ENCODE measurements at regions not wholly inside any gene's neighbourhood (a gene's known extent, or its start where the extent isn't known, plus 50 kb on each side); places are given as distances from the start of the nearest gene placed in this dataset.
A peak's percentile ranks its signal among the peaks of the same experiment; 100 is the strongest.

GRCh38 chr6:21855811-21856455 lies 262.4 kb downstream of the SOX4 start:
- Histone ChIP-seq H3K27ac (no peak overlapping the region), H3K4me3 (no peak overlapping the region), H3K27me3 (no peaks in the 10 kb centered on the region), H3K36me3 (replicated peaks in 1 of 2; ENCODE audit: insufficient read depth in 1 of 2, low read depth in 2 of 2) (no peaks in the 10 kb centered on the region), H3K9me3 (no peaks in the 10 kb centered on the region), H3K4me1 (no peaks in the 10 kb centered on the region)
- WGBS, 2 donors, result 75 to 89% methylated on average over 6 of the region's 6 CpGs
- intact Hi-C loops (cut with DNase I), result no loop called here
- ATAC-seq, result no peak
- peak in 1 of 4 donors; percentile 40 for DNase-seq
- TF ChIP-seq CTCF (IDR thresholded peaks at IDR 0.05), result no peak
- TF ChIP-seq POLR2A (IDR thresholded peaks at IDR 0.05), result no peak

- no peak overlapping the region for H3K27ac ChIP-seq
- ATAC-seq, result no peak
- no peak for TF ChIP-seq POLR2A (IDR thresholded peaks at IDR 0.05)
- TF ChIP-seq CTCF (IDR thresholded peaks at IDR 0.05), result no peak
Measured at GRCh38 chr6:21856456-21856825, 262.9 kb downstream of the SOX4 start.

GRCh38 chr6:21856844-21857243 lies 263.3 kb downstream of the SOX4 start:
- no peak for DNase-seq
- H3K27ac ChIP-seq, result no peak overlapping the region
- no peak for ATAC-seq
- H3K9me3 ChIP-seq, result no peaks in the 10 kb centered on the region
- intact Hi-C loops (cut with DNase I), result no loop called here
- H3K36me3 ChIP-seq (replicated peaks in 1 of 2; ENCODE audit: insufficient read depth in 1 of 2, low read depth in 2 of 2), result no peaks in the 10 kb centered on the region
- H3K4me3 ChIP-seq, result no peak overlapping the region
- H3K27me3 ChIP-seq, result no peaks in the 10 kb centered on the region
- no peak for TF ChIP-seq POLR2A (IDR thresholded peaks at IDR 0.05)
- TF ChIP-seq CTCF (IDR thresholded peaks at IDR 0.05), result no peak
- no peaks in the 10 kb centered on the region for H3K4me1 ChIP-seq
- 76 to 79% methylated on average over 3 of the region's 3 CpGs for WGBS, 2 donors

More at GRCh38 chr6:21856456-21856825, 262.9 kb downstream of the SOX4 start:
- no peak overlapping the region for H3K4me3 ChIP-seq
- no peaks in the 10 kb centered on the region for H3K4me1 ChIP-seq
- DNase-seq, result no peak
- H3K27me3 ChIP-seq, result no peaks in the 10 kb centered on the region
- no peaks in the 10 kb centered on the region for H3K36me3 ChIP-seq (replicated peaks in 1 of 2; ENCODE audit: insufficient read depth in 1 of 2, low read depth in 2 of 2)
- intact Hi-C loops (cut with DNase I), result no loop called here
- 0 to 58% methylated on average over 1 of the region's 1 CpG for WGBS, 2 donors
- H3K9me3 ChIP-seq, result no peaks in the 10 kb centered on the region

GRCh38 chr6:21858076-21858475 lies 264.5 kb downstream of the SOX4 start:
- Histone ChIP-seq H3K4me3 (no peak overlapping the region), H3K36me3 (replicated peaks in 1 of 2; ENCODE audit: insufficient read depth in 1 of 2, low read depth in 2 of 2) (no peaks in the 10 kb centered on the region), H3K4me1 (no peaks in the 10 kb centered on the region), H3K27ac (no peak overlapping the region), H3K27me3 (no peaks in the 10 kb centered on the region), H3K9me3 (no peaks in the 10 kb centered on the region)
- ATAC-seq (no peak), DNase-seq (no peak)
- no peak for TF ChIP-seq CTCF (IDR thresholded peaks at IDR 0.05)
- TF ChIP-seq POLR2A (IDR thresholded peaks at IDR 0.05), result no peak
- intact Hi-C loops (cut with DNase I), result no loop called here
- 54 to 55% methylated on average over 1 of the region's 1 CpG for WGBS, 2 donors

GRCh38 chr6:21859193-21859735 lies 265.7 kb downstream of the SOX4 start:
- Histone ChIP-seq H3K27me3 (no peaks in the 10 kb centered on the region), H3K27ac (no peak overlapping the region), H3K4me3 (no peak overlapping the region), H3K36me3 (replicated peaks in 1 of 2; ENCODE audit: insufficient read depth in 1 of 2, low read depth in 2 of 2) (no peaks in the 10 kb centered on the region), H3K4me1 (no peaks in the 10 kb centered on the region), H3K9me3 (no peaks in the 10 kb centered on the region)
- TF ChIP-seq POLR2A (IDR thresholded peaks at IDR 0.05) (no peak), CTCF (IDR thresholded peaks at IDR 0.05) (no peak)
- ATAC-seq (no peak), DNase-seq (no peak)
- intact Hi-C loops (cut with DNase I), result no loop called here
- WGBS, 2 donors, result 80 to 87% methylated on average over 6 of the region's 6 CpGs
